ENCODE measurements at regions not wholly inside any gene's neighbourhood (a gene's known extent, or its start where the extent isn't known, plus 50 kb on each side); places are given as distances from the start of the nearest gene placed in this dataset.

DNA sequence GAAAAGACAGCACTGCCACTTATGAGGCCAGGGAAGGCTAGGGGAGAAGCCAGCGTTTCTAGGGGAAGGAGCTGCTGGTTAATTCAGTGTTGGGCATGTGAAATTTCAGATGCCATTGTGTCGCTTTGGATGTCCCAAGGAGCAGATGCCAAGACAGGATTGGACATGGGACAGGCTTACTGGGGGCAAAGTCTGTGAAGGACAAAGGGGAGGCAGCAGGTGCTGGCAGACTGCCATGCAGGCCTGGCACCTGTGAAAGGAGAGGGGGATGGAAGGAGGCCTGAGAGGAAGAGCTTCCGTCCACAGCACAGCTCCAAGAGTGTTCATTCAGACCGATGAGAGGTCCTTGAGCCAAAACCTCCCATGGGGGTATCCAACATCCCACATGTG is 255.5 kb upstream of the RPL38 start (continued):
- TF ChIP-seq, protein P1, sequence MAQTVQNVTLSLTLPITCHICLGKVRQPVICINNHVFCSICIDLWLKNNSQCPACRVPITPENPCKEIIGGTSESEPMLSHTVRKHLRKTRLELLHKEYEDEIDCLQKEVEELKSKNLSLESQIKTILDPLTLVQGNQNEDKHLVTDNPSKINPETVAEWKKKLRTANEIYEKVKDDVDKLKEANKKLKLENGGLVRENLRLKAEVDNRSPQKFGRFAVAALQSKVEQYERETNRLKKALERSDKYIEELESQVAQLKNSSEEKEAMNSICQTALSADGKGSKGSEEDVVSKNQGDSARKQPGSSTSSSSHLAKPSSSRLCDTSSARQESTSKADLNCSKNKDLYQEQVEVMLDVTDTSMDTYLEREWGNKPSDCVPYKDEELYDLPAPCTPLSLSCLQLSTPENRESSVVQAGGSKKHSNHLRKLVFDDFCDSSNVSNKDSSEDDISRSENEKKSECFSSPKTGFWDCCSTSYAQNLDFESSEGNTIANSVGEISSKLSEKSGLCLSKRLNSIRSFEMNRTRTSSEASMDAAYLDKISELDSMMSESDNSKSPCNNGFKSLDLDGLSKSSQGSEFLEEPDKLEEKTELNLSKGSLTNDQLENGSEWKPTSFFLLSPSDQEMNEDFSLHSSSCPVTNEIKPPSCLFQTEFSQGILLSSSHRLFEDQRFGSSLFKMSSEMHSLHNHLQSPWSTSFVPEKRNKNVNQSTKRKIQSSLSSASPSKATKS (CRISPR knock-in tag; IDR thresholded peaks at IDR 0.05) = no peak
- TF ChIP-seq, protein P2, sequence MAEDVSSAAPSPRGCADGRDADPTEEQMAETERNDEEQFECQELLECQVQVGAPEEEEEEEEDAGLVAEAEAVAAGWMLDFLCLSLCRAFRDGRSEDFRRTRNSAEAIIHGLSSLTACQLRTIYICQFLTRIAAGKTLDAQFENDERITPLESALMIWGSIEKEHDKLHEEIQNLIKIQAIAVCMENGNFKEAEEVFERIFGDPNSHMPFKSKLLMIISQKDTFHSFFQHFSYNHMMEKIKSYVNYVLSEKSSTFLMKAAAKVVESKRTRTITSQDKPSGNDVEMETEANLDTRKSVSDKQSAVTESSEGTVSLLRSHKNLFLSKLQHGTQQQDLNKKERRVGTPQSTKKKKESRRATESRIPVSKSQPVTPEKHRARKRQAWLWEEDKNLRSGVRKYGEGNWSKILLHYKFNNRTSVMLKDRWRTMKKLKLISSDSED (CRISPR knock-in tag; IDR thresholded peaks at IDR 0.05) = no peak
- no peak for TF ChIP-seq ZNF430 (CRISPR knock-in tag; IDR thresholded peaks at IDR 0.05)

DNA sequence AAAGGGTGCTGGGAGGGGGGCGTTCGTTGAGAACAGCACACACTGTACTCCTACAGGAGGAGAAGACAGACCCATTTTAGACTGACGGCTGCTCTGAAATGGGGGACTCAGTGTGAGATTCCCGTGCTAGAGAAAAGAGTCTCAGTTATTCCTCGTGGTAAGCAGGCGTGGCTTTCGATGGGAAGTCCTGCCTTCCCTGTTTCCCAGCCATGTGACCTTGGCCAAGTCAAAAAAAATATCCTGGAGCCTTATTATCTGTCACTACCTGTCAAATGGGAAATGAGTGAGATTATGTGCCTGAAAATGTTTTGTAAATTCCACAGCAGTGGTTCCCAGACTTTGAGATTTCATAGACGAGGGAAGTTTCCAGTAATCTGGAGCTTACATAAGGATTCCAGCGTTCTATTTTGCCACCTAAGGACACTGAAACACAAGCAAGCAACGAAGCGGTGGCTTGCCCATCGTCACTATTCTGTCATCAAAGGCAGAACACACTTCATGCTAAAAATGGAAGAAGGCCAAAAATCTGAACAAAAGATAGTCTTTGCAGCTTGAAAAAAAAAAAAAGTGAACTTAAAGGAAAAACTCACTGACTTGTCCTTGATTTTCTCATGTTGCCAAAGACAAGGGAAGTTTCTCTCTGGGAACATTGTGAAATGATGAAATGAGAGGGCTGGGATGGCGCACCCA is 253.4 kb upstream of the RPL38 start:
- Histone ChIP-seq H3K36me3 (replicated peaks in 1 of 2; ENCODE audit: control insufficient read depth in 1 of 2, insufficient read depth in 2 of 2, low read length in 2 of 2) (no peaks in the 10 kb centered on the region), H4K20me1 (ENCODE audit: insufficient read depth, low read length) (no peaks in the 10 kb centered on the region), H3K27me3 (ENCODE audit: control insufficient read depth in 1 of 2, insufficient read depth in 2 of 2, low read length in 2 of 2) (peaks cover 0 to 34% of the 10 kb centered on the region in 2 experiments; a peak in 2 of 5 replicates), H3K79me2 (ENCODE audit: insufficient read depth, low read length) (no peaks in the 10 kb centered on the region), H3K4me1 (ENCODE audit: insufficient read depth, low read length) (no peaks in the 10 kb centered on the region), H3K4me3 (replicated peaks in 1 of 3; ENCODE audit: insufficient read depth in 1 of 3, low read depth in 2 of 3, low read length in 3 of 3) (no peak overlapping the region), H3K27ac (ENCODE audit: extremely low read length, insufficient read depth, low read length) (no peak overlapping the region), H2AFZ (ENCODE audit: low read length) (no peak overlapping the region), H3K9me3 (ENCODE audit: low read length) (no peaks in the 10 kb centered on the region), H3K4me2 (ENCODE audit: low read depth, low read length) (no peak overlapping the region), H3K9ac (ENCODE audit: insufficient read depth, low read depth, low read length) (no peak overlapping the region)
- 18% methylated on average over 13 of the region's 13 CpGs for WGBS (ENCODE audit: low lambda C conversion rate)
- ATAC-seq = no peak
- BruUV-seq (replicated peaks) = no TSS peak
- intact Hi-C loops (cut with micrococcal nuclease; ENCODE audit: unreplicated experiment) = no loop called here
- DNase-seq (ENCODE audit: low spot score) = no peak
- in situ Hi-C loops (cut with HindIII; ENCODE audit: extremely low pct_ligation_motif_present, low pct_unique_long_range_greater_than_20kb) = loop anchor here (10.0 to 25.0 kb wide), 2 partner anchors 305 to 513 kb away; partner anchors contain the start of gene SDK2
- no peak for FAIRE-seq
- TF ChIP-seq ETV5 (CRISPR knock-in tag; IDR thresholded peaks at IDR 0.05; ENCODE audit: borderline replicate concordance) (no peak), CEBPB (IDR thresholded peaks at IDR 0.05; ENCODE audit: borderline replicate concordance, low read depth, low read length) (0 out of 2 replicates have a peak, but pooled peaks have one; percentile 8)
- TF ChIP-seq, protein P3, sequence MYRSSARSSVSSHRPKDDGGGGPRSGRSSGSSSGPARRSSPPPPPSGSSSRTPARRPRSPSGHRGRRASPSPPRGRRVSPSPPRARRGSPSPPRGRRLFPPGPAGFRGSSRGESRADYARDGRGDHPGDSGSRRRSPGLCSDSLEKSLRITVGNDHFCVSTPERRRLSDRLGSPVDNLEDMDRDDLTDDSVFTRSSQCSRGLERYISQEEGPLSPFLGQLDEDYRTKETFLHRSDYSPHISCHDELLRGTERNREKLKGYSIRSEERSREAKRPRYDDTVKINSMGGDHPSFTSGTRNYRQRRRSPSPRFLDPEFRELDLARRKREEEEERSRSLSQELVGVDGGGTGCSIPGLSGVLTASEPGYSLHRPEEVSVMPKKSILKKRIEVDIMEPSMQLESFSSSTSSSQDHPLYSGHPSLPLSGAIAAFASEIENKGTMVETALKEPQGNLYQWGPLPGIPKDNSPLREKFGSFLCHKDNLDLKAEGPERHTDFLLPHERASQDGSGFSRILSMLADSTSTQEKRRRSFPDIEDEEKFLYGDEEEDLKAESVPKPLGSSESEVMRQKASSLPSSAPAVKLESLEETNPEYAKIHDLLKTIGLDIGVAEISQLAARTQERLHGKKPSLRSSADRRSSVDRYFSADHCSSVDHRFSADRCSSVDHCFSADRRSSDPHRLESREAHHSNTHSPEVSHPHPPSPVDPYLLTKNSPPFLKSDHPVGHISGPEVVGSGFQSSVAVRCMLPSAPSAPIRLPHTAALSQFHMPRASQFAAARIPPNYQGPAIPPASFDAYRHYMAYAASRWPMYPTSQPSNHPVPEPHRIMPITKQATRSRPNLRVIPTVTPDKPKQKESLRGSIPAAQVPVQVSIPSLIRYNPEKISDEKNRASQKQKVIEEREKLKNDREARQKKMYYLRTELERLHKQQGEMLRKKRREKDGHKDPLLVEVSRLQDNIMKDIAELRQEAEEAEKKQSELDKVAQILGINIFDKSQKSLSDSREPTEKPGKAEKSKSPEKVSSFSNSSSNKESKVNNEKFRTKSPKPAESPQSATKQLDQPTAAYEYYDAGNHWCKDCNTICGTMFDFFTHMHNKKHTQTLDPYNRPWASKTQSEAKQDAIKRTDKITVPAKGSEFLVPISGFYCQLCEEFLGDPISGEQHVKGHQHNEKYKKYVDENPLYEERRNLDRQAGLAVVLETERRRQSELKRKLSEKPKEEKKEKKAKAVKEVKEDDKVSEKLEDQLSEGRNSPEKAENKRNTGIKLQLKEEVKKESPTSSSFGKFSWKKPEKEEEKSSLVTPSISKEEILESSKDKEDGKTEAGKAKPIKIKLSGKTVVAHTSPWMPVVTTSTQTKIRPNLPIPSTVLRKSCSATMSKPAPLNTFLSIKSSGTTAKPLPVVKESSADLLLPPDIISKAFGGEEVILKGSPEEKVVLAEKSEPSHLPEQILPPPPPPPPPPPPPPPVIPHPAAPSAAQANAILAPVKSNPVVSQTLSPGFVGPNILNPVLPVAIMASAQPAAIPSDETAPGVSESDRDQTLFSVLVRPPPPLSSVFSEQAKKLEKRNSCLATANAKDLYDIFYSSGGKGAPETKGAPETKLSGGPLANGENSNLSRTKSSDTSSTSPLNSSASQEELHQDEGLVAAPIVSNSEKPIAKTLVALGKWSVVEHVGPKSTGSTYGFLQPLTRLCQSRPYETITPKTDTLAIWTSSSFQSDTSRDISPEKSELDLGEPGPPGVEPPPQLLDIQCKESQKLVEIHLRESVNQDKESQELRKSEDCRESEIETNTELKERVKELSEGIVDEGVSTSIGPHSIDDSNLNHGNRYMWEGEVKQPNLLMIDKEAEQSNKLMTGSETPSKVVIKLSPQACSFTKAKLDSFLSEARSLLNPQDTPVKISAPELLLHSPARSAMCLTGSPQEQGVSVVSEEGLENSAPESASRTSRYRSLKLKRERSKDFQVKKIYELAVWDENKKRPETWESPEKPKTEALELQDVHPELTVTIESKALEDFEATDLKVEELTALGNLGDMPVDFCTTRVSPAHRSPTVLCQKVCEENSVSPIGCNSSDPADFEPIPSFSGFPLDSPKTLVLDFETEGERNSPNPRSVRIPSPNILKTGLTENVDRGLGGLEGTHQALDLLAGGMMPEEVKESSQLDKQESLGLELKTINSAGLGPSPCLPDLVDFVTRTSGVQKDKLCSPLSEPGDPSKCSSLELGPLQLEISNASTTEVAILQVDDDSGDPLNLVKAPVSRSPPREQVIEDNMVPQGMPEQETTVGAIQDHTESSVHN (CRISPR knock-in tag; IDR thresholded peaks at IDR 0.05) = no peak
- CTCF ChIA-PET (ENCODE audit: low intra/inter-chr PET ratio, low total read pairs) = no interaction called here
- POLR2A ChIA-PET = no interaction called here

Data from HepG2 (cell line).